ENCODE measurements at regions not wholly inside any gene's neighbourhood (a gene's known extent, or its start where the extent isn't known, plus 50 kb on each side); places are given as distances from the start of the nearest gene placed in this dataset.
A peak's percentile ranks its signal among the peaks of the same experiment; 100 is the strongest.

DNA sequence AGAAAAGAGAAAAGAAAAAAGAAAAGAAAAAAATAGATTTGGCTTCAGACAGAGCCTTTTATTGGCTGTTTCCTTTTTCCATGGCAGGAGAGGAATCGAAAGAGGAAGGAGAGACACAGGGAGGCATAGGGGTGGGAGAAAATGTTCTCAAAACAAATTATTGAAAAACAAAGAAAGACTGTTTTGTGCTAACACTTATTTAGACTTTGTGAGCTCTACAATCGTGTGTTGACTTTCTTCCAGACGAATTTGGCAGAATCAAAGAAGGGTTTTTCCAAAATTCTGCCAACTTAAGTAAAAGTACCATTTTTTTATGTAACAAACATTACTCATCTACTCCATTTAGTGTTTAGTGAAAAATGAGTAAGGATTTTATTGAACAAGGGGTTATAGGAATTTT, 982.2 kb downstream of the REEP3 start:
- no peak for DNase-seq (ENCODE audit: low spot score)

DNA sequence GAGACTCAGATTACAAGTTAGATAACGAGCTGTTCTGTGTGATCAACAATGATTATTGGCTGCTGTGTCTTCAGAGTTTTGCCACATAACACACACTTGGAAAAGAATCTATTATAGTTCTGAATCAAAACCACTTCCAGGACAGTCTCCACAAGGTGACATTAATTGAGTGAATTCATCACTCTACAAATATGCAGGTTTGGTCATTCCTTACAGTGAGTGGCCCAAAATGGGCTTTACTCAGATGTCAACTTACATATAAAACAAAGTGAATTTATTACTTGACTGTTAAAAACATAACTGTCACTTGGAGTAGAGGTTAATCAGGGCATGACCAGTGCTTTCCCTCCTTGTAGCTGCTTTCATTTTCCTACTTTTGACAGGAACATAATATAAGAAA, 984.3 kb downstream of the REEP3 start:
- DNase-seq (ENCODE audit: low spot score): no peak

DNA sequence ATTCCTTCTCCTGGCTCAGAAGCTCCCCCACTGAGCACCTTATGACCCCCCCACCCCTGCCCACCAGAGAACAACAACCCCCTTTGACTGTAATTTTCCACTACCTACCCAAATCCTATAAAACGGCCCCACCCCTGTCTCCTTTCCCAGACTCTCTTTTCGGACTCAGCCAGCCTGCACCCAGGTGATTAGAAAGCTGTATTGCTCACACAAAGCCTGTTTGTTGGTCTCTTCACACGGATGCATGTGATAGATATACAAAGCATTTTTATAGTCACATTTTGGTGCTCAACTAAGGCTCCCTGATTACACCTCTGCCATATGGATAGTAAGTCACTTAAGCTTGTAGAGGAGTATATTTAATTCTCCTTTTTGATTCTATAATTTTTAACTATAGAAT, 985.8 kb downstream of the REEP3 start:
- no peak for DNase-seq (ENCODE audit: low spot score)

DNA sequence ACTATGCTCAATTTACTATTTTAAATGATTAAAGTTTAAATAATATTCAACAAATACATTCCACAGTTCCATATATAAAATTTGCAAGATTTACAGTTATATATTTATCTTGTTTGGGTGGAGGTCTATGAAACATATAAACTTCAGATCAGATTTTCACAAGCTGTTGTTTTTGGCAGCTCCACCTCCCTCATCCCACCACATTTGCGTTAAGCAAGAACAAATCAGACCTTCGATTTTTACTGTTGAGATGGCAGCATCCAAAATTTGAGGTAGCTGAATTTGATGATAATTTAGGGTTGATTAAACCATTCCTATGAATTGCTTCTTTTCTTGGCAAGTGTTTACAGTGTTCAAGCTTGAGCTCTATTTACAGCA, 986.4 kb downstream of the REEP3 start:
- DNase-seq (ENCODE audit: low spot score): no peak

DNA sequence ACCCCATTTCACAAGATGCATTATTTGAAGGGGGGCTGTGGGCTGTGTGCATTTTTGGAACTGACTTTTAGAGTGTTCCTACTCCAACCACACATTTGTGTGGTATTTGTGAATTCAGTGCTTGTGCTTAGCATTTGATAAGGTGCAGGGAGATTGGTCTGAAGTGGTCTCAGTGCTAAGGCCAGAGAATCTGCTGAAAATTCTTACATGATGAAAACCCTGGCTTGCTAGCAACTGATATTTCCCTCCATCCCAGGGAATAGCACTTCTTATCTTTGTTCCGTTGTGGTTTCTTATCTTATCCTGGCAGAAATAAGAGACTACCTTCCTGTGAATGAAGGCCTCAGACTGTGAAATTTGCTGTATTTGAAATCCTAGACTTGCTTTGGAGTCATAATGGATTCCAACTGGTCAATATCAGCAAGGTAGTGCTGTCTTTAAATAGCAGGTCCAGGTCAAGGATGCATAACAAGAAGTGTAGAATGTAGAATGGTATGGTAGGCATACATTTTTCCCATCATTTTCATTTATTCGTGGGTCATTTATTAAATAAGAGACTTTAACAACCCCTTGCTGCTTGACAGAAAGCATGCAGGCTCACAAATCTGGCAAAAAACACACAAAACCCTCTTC, 986.9 kb downstream of the REEP3 start:
- DNase-seq (ENCODE audit: low spot score): peak; percentile 3

DNA sequence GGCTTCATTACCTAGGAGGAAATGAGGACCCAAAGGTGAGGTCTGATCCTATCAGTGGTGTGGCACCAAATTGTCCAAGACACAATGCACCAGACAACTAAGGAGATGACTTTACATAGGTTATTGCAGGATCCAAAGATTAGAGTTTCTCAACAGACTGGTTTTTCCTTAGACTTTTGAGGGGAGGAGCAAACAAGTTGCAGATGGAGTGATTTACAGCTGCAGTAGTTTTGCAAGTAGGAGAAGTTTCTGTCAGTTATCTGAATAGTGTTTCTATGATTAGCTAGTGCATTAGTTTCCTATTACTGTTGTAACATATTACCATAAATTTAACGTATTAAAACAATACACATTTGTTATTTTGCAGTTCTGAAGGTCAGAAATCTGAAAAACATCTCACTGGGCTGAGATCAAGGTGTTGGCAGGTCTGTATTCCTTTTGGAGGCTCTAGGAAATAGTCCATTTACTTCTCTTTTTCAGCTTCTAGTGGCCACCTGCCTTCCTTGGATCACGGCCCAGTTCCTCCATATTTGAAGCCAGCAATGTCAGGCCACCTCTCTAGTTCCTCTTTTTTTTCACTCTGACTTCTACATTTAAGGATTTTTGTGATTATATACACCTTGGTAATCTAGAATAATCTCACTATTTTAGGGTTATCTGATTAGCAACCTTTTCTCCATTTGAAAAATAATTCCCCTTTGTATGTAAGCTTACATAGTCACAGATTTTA, 994.9 kb downstream of the REEP3 start:
- no peak for DNase-seq (ENCODE audit: low spot score)

DNA sequence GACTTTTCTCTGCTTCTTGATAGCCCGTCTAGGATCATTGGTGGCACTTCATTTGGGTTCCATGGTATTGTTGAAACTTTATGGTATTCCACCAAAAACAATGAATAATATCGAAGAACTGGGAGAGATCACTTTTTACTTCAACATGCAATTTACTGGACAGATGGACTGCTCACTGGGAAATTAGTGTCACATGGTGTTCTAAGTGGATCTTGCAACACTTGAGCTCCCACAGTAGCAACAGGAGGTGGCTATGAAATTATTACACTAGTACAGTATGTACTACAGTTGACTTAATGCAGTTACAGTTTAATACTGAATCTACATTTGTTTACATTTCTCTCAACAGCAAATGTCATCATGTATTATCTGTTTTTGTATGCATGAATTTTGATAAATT, 997.3 kb downstream of the REEP3 start:
- DNase-seq (ENCODE audit: low spot score): no peak

DNA sequence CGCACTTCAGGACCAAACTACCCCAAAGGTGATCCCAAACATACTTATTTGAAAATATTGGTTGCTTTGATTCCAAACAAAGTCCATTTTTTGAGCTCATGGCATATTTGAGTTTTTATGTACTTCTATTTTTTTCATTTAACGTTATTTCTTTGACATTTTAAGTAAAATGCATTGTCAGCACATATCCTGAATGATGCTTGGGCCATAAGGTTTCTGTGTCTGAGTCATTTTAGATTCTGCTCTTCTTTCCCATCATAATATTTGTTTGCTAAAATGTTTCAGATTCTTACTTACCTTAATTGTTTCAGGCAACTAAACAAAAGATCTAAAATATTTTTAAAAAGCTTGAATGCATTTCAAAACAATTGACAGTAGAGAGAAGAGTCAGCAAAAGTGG, 998.2 kb downstream of the REEP3 start:
- DNase-seq (ENCODE audit: low spot score): no peak

DNA sequence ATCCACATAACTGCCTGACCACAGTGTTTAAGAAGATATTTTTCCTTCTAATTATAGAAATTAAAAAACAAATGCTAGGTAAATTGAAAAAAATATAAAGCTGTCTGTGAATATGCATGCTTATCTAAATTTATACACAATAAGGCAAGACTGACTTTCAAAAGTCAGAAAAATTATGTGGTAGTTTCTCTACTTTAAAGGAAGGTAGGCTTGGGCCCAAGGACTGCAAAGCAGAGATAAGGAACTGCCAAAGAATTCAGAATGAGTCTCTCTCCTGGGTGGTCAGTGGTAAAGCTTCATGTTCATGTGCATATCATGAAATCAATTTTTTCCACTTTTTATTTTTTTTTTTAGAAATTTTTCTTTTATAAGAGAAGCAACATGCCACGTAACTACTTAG, 998.6 kb downstream of the REEP3 start:
- no peak for DNase-seq (ENCODE audit: low spot score)

DNA sequence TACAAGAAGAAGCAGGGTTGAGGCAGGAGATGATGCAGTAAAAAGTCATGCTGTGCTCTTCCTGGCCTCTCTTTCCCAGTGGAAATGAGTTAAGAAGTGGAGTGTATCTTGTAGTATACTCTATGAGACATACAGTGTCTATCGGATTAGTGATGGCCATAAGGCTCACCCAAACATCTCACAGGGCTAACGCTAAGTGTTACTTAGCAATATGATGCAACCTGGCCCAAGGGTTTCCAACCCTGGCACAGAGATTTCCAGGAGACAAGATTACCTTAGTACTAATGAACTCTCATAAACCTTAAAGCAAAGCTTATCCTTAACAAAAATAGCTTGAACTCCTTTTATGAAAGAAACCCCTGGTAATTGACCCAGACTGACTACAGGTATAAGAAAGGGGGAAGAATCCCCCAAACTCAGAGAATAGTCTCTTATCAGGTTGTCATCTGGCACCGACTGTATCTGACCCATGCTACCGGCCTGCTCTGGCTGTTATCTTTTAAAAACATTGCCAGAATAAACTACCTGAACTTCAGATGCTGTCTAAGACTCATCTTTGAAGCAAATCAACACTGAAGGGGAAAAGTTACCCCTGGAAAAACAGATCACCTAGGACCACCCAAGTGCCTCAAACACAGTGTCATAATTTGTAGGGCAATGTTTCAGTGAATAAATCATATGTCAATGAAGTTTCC, 1002.0 kb downstream of the REEP3 start:
- DNase-seq (ENCODE audit: low spot score): no peak

DNA sequence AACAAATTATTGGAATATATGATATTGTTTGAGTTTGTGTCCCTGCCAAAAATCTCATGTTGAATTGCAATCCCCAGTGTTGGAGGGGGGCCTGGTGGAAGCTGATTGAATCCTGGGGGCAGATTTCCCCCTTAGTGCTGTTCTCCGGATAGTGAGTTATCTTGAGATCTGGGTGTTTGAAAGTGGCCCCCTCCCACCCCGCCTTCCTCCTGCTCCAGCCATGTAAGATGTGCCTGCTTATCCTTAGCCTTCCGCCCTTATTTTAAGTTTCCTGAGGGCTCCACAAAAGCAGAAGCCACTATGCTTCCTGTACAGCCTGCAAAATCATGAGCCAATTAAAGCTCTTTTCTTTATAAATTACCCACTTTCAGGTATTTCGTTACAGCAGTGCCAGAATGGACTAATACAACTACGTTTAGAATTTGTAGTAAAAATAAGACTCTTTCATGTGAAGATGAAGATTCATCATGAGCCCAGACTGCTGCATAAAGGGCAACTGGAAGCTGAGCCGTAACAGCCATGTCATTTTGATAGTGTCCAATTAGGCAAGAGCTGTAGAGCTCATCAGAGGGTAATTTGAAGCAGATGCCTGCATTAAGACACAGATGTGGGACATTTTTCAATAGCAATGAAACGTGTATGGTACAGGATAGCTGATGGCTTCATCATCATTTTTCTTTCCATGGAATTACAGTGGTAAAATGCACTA, 1007.2 kb downstream of the REEP3 start:
- DNase-seq (ENCODE audit: low spot score): no peak

DNA sequence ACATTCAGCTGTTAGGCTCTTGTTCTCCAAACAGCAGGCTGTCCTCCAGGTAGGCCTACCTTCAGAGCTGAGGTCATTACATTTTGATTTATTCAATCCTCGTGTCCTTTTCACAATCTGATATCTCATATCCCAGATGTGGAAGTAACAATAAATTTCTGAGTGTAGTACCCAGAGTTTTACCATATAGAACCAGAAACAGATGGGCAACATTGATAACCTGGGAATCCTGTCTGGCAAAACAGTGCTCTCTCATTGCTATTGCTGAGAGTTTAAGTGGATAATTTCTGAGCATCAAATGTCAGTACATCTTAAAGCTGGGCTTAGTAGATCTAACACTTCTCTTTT, 1007.8 kb downstream of the REEP3 start:
- DNase-seq (ENCODE audit: low spot score): no peak

DNA sequence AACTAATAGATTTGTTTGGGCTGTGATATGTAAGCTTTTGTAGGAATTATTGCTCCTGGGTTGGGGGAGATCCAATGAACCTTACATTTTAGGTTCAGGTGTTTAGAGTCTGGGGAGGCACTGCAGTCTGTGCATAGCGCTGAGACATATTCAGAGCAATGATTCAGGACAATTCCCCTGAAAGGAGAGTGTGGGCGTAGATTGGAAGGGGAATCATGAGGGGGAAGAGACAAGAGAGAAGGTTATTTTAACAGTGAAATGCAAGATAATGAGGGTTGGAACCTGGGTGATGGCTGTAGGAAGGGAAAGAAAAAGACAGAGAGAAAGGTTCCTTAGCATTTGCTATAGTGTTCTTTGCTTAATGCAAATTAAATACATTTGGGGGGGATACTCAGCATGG, 1013.4 kb downstream of the REEP3 start:
- DNase-seq (ENCODE audit: low spot score): no peak

DNA sequence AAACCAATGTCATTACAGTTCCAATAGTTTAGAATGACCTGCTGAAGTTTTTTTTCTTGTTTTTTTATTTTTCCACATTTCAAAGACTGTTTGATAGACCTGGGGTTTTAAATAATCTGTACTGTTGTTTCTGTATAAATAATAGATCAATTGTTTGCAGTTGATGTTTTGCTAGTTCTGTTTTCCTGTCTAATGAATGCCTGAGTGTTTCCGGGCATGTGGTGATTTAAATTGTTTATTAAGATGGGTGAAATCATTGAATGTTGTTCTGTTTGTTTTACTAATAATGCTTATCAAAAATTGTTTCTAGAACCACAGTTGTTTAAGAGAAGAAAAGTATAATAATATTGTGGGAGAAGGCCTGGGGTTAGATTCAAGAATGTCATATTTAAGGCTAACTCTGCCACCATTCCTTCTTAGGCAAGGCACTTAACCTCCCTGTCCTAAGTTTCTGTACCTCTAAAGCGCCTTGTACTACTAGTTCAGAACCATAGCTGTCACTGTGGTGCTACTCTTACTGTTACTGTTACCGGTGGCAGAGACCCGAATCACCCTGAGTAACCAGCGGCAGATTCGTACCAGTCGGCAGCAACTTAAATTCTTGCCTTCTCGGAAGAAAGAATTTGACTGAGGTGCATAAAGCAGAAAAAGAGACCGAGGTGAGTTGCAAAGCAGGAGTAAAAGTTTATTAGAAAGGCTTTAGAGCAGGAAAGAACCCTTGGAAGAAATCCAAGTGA, 1014.1 kb downstream of the REEP3 start:
- DNase-seq (ENCODE audit: low spot score): peak; percentile 8

DNA sequence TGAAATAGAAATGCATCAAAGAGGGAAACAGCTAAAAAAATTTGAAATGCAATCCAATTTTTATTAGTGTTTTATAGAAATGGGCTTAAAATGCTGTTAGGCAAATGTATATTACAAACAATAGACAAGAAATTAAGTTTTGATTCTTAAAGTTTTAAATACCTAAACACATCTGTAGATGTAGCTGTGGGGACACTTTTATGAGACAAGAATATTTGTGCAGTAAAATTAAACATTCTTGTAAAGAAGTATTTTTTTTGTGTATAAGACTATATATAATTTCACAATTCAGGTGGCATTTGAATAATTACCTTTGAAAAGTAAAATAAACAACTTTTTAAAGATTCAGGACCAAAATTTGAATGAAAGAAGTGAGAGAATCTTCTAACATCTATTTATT, 1015.9 kb downstream of the REEP3 start:
- no peak for DNase-seq (ENCODE audit: low spot score)

DNA sequence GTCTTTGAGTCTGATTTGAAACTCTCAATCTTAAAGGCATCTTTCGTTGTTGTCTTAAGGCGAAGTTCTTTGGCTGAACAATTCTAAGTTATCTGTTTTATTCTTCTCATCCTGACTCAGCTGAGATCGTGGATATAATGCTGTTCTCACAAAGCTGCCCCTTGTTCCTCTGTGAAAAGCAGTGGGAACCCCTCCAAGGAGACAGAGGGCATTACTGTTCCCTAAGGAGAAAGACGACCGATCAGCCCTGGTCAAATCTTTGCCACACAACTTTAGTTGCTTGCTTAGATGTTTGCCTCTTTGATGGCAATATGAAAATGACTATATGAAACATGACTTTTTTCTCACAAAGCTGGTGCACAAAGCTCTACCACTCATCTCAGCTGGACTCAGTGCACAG, 1016.7 kb downstream of the REEP3 start:
- no peak for DNase-seq (ENCODE audit: low spot score)

DNA sequence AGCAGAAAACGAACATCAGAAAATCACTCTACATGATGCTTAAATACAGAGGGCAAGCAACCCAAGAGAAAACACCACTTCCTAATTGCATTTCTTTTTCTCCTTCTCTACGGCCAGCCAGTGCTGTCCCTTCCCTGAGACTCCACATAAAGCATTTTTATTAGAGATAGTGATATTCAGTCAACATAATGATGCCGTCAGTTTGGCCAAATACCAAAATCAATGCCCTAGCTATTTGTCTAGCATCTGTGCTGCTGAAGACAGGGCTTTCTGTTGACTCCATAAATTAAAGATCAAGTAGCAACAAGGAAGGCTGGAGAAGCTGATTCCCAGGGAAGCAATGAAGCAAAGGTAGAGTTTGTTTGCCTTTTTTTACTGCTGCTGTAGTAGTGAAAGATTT, 1024.9 kb downstream of the REEP3 start:
- DNase-seq (ENCODE audit: low spot score): no peak

DNA sequence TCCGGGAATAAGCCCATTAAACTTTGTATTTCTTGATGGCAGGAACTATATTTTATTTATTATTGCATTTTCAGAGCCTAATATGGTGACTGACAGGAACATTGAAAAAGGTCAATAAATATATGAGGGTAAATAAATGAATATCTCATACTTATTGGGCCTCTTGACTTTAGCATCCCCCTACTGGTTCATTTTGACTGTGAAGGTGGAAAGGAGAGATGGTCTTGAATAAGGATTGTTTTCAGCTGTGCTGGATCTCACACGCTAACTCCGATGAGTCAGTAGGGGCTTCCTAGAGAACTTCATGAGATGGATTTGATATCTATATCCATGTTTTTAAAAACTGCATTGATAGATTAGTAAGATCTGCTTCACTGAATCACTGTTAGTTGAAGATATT, 1026.0 kb downstream of the REEP3 start:
- DNase-seq (ENCODE audit: low spot score): no peak

DNA sequence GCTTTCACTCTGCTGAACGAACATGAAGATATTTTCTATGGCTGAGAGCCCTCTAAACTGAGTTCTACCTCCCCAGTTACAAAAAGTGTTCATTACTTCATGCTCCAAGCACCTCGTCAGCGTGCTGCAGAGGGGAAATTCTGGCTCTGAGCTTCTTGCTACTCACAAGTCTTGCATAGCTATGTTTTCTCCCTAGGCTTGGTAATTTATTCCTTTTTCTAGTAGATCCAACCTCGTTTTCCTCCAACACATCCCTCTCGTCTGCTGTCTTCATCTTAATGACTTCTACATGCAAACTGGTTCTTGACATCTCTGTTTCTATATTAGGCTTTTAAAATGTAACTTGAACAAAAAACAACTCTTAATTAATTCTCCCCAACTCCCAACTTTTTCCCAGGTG, 1034.5 kb downstream of the REEP3 start:
- DNase-seq (ENCODE audit: low spot score): no peak

DNA sequence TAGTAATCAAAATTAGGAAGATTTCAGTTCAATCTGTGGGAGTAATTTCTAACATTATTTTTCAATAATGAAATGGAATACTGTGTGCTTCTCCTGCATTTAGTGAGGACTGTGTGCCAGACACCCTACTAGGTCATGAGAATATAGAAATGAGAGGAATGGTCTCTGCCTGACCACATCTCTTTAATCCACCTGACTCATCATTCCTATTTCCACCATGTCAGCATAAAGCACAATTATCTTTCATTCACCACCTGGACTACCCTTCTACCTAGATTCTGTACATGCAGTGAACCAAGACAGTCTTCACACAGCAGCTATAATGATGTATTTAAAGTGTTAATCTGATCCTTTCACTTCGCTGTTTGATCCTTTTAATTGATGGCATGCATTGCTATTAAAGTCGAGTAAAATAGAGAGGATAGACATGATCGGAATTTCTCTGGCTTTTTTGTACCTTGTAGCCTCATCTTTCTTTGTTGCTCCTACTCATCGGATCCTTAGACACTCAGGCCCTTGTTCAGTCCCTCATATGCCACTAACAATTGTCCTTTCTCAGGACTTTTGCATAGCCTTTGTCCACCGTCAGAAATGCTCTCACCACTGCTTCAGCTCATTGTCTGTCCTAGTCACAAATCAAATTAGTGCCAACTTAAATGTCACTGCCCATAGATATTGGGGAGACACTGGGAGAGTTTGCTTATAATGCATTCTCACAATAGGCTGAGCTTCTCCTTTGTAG, 1037.1 kb downstream of the REEP3 start:
- no peak for DNase-seq (ENCODE audit: low spot score)

DNA sequence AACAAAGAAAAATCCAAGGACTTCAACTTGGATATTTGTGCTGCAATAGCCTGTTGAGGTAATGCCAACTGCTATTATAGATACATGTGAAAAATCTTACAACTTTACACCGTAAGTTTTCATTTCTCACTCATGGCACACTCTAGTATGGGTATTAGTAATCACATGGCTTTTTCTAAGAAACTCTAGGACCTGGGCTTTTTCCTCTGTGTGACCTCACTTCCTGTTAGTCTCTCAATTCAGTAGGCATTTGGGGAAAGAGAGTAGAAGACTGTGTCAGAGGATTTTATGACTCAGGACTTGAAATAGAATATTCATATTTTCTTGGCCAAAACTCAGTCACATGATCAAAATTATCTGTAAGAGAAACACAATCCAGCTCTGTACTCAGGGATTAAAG, 1049.9 kb downstream of the REEP3 start:
- no peak for DNase-seq (ENCODE audit: low spot score)

All from H4 (cell line).